HG03521 (cell line): ENCODE measurements at regions not wholly inside any gene's neighbourhood (a gene's known extent, or its start where the extent isn't known, plus 50 kb on each side); places are given as distances from the start of the nearest gene placed in this dataset.

ENCODE experiments used
- ATAC-seq: cut with Tn5 transposase; IDR thresholded peaks from one replicate; pipeline ENCODE4 v1.9.1; 2021; ENCODE audit warnings: mild to moderate bottlenecking, moderate library complexity; ENCODE audit not compliant: unreplicated experiment

- ATAC-seq: no peak
These were observed 798.7 kb downstream of the TBC1D22A start for GRCh38 chr22:47561115-47561675.

- no peak for ATAC-seq
These were observed 796.6 kb downstream of the TBC1D22A start for GRCh38 chr22:47558828-47559700.

GRCh38 chr22:47556473-47556872, 794.0 kb downstream of the TBC1D22A start:
- ATAC-seq: no peak

- ATAC-seq: no peak
These were observed 791.0 kb downstream of the TBC1D22A start for GRCh38 chr22:47553436-47553835.

DNA sequence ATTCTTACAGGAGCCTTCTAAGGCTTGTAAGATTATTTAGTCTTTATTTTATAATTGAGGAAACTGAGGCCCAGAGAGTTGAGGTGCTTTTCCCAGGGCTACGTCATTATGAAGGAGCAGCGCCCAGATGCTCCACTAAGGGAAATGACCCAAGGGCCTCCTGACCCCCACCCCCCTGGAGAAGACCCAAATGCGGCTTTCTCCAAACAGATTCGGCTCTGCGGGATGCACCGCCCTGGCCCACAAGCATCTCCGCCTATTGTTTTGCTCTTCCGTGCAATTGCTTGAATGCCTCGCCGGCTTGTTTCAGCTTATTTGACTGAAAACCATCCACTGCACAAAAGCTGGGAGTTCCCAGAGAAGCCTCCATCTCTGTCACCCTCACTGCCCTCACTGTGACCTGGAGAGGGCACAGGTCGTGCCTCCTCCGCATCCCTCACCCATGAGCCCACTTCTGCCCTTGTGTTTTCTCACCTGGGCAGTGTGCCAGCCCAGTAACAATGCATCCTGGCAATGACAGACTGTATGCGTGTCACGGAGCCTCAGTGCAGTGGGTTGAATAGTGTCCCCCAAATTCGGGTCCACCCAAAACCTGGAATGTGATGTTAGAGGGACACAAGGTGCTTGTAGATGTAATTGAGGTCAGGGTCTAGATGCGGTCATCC, 790.2 kb downstream of the TBC1D22A start:
- no peak for ATAC-seq

DNA sequence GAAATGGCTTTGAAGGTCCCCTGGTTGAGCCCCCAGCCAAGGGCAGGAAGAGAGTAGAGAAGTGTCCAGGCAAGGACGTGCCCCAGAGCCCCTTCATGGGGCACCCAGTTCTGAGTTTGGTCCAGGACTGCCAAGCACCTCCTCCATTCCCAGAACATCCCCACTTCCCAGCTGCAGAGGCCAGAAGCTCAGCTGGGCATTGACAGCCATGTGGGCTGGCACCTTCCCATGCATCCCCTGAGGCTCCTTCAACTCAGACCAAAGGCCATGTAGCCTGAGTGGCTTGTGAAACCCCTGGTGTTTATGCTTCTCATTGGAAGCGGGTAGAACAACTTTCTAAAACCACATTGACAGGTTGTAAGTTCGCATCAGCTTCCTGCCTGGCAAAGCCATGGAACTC, 789.6 kb downstream of the TBC1D22A start:
- ATAC-seq: no peak

DNA sequence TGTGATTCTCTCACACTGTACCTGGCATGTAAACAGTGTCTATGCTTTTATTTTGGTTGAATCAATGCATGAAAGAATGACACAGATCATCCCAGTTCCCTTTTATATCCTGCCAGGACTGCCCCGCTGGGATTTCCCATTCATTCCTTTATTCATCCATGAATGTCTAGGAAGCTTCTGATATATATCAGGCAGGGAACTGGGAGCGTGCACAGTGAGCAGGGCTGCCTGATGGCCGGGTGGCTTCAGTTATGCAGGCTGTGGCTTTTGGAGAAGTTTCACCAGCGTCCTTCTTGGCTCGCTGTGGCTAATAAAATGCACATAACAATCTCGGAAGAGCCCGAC, 789.0 kb downstream of the TBC1D22A start:
- ATAC-seq: no peak

GRCh38 chr22:47550524-47551430, 788.3 kb downstream of the TBC1D22A start:
- ATAC-seq: no peak

DNA sequence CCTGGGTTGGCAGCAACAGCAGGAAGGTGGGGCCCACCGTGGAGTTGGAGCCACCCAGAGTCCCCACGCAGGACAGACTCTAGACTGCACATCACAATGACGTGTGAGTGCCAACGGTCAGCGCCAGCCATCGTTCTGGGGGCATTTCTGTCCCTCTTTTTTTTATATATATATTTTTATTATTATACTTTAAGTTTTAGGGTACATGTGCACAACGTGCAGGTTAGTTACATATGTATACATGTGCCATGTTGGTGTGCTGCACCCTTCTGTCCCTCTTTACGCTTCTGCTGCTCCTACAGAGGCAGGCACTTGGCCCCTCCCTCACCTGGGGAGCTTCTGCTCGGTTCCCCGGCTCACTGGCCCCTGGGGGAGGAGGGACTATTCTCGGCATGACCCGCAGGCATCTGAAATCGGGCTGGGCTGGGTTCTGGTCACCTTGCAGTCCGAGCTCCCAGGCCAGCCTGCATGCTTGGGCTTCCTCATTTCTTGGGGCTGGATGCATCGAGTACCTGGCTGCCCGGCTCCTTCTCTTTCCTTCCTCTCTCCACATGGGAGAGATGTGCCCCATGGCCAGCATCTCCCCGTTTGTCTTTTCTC, 787.4 kb downstream of the TBC1D22A start:
- no peak for ATAC-seq

DNA sequence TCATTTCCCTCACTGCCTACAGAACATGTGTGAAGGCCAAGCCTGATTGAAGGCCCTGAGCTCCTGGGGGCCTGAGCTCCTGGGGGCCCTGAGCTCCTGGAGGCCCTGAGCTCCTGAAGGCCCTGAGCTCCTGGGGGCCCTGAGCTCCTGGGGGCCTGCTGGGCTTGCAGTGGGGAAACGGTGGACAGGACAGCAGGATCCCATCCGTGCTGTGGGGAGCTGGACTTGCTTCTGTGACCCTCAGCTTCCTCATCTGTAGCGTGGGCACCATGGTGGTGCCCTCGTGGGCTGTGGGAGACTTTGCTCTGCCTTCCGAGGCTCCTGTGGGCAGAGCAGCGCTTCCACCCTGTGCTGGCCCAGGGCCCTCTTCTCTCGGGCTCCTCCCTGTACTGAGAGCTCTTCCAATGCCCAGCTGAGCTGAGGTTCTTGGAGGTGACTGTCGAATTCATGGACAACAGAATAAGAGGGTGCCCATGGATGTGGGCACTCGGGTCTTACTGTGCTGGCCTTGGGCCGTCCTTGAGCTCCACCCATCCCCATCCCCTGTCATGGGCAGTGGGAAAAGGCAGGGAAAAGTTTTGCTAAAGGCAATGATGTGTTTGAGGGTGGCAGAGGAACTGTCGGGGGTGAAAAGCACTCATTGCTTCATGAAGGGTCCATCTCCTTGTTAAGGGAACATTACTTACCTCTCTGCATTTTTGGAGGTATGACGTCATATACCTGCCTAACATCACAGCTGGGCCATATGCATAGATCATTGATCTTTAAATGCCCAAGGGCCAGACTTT, 786.7 kb downstream of the TBC1D22A start:
- no peak for ATAC-seq

GRCh38 chr22:47547881-47548650, 785.6 kb downstream of the TBC1D22A start:
- ATAC-seq: no peak

DNA sequence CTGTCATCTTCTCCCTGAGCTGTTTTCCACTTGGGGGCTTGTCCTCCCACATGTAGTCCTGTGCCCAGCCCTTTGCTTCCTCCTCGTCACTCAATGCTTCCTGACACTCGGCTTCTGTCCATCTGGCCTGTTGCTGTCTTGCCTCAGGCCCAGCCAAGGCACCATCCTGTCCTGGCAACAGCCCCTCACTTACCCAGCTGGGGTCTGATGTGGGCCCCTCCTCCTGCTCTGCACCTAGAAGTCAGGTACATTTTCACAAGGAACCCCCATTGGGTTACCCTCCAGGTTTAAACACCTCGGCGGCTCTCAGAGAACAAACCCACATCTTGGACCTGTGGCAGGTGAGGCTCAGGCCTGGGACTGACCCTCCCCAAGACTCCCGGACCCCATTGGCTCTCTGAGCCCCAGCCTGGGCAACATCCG, 784.8 kb downstream of the TBC1D22A start:
- no peak for ATAC-seq

- no peak for ATAC-seq
These were observed 782.2 kb downstream of the TBC1D22A start for GRCh38 chr22:47544696-47545095.

DNA sequence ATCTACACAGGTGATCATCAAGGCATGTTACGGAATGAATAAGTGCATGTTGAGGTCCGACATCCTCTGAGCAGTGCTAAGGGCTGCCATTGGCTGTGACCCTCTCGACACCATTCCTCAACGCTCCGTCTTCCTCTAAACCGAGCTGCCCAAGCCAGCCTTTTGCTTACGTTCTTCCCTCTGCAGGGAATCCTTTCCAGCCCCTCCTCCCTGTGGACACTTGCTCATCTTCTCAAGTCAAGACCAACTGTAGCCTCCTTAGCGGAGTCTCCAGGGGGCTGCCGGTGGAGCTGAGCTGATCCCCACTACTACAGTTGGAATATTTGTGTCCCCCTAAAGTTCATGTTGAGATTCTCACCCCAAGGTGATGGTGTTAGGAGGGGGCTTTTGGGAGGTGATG, 781.0 kb downstream of the TBC1D22A start:
- ATAC-seq: no peak

DNA sequence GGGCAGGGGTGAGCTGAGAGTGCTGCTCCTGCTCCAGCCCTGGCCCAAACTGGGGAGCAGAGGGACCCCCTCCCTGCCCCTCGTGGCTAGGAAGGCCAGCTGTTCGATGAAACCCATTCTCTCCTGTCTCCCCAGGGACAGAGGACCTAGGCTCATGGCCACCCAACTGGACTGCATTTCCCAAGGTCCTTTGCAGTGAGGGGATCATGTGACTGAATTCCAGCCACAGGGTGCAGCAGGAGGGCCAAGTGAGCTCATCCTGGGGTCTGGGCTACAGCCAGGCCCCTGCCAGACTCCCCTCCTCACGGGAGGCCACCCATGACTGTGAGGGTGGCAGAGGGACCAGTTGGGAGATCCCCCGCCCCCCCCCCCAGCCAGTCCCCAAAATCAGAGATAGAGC, 777.6 kb downstream of the TBC1D22A start:
- ATAC-seq: no peak

DNA sequence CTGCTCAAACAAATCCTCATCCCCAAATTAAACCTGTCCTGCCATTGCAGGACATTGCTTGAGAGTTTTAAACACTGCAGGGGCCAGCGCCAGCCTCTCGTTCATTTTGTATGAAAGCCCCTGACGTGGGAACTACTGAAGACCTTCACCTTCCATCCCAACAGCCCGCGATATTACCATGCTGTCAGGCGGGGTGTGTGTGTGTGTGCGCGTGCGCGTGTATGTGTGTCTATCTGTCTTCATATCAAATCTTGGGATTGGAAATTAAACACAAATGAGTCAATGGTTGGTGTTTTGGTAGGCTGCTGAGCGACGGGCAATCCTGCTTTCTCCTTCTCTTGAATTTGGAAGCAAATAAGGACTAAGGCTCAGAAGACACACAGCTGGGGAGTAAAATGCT, 776.9 kb downstream of the TBC1D22A start:
- no peak for ATAC-seq

GRCh38 chr22:47535681-47536080, 773.2 kb downstream of the TBC1D22A start:
- no peak for ATAC-seq

- no peak for ATAC-seq
These were observed 772.5 kb downstream of the TBC1D22A start for GRCh38 chr22:47534804-47535410.
